NT2/D1 (cell line): ENCODE measurements at regions not wholly inside any gene's neighbourhood (a gene's known extent, or its start where the extent isn't known, plus 50 kb on each side); places are given as distances from the start of the nearest gene placed in this dataset.

Source experiments
- SUZ12 ChIP-seq: IDR thresholded peaks from 2 replicates; pipeline ENCODE4 v1.6.1; 2011; ENCODE audit not compliant: insufficient read length, insufficient read depth; ENCODE audit errors: extremely low read depth
- YY1 ChIP-seq: IDR thresholded peaks from 2 replicates; pipeline ENCODE4 v1.6.1; 2011; ENCODE audit not compliant: insufficient read length, insufficient read depth
- ZNF274 ChIP-seq: IDR thresholded peaks from 2 replicates; pipeline ENCODE4 v1.6.1; 2011; ENCODE audit warnings: mild to moderate bottlenecking, low read depth, low read length

- TF ChIP-seq YY1 (no peak), SUZ12 (no peak), ZNF274 (no peak)
Observed at GRCh38 chr22:22733881-22734373, 89.5 kb downstream of the GGTLC2 start.
